Astrocyte (in vitro differentiated cells and primary cell): ENCODE measurements at regions not wholly inside any gene's neighbourhood (a gene's known extent, or its start where the extent isn't known, plus 50 kb on each side); places are given as distances from the start of the nearest gene placed in this dataset.
"Not testable (repeated sequence)": the region's sequence is repeated elsewhere in the genome, so short reads cannot be mapped to it uniquely, and the experiment has no call there.

ENCODE experiments used
- DNase-seq: peaks from one replicate; pipeline ENCODE4 v3.0.0-alpha.2; 2010; ENCODE audit warnings: low read depth
- FAIRE-seq: peaks from 2 replicates; lab custom pipeline; 2011; peaks lifted over from hg19 to GRCh38; lab: Jason Lieb, UNC
- H2AFZ ChIP-seq: 2 replicates; pipeline ENCODE4 v1.6.0; 2012; ENCODE audit warnings: low read depth, low read length, inconsistent platforms
- H3K27ac ChIP-seq: 2 replicates; pipeline ENCODE4 v1.5.1; 2011; ENCODE audit warnings: low read depth, low read length, inconsistent platforms
- H3K27me3 ChIP-seq: 2 replicates; pipeline ENCODE4 v1.6.0; 2011; ENCODE audit warnings: low read length, inconsistent platforms; ENCODE audit not compliant: insufficient read depth
- H3K36me3 ChIP-seq: 2 replicates; pipeline ENCODE4 v1.5.1; 2011; ENCODE audit warnings: low read length, inconsistent platforms; ENCODE audit not compliant: insufficient read depth
- H3K4me1 ChIP-seq: 2 replicates; pipeline ENCODE4 v1.5.1; 2011; ENCODE audit warnings: low read length, inconsistent platforms; ENCODE audit not compliant: insufficient read depth
- H3K4me2 ChIP-seq: 2 replicates; pipeline ENCODE4 v1.6.0; 2012; ENCODE audit warnings: low read length, inconsistent platforms
- H3K4me3 ChIP-seq: 2 replicates; pipeline ENCODE4 v1.5.1; 2011; ENCODE audit warnings: low read depth, mild to moderate bottlenecking, low read length, inconsistent platforms; ENCODE audit not compliant: insufficient read depth
- H3K79me2 ChIP-seq: 2 replicates; pipeline ENCODE4 v1.6.0; 2012; ENCODE audit warnings: mild to moderate bottlenecking, low read length, inconsistent platforms; ENCODE audit not compliant: insufficient read depth
- H3K9ac ChIP-seq: 2 replicates; pipeline ENCODE4 v1.6.0; 2012; ENCODE audit warnings: mild to moderate bottlenecking, low read length, inconsistent platforms
- H3K9me3 ChIP-seq: 2 replicates; pipeline ENCODE4 v1.5.1; 2012; ENCODE audit warnings: low read depth, mild to moderate bottlenecking, low read length, inconsistent platforms; ENCODE audit not compliant: insufficient read depth
- H4K20me1 ChIP-seq: 2 replicates; pipeline ENCODE4 v1.6.0; 2012; ENCODE audit warnings: low read length, inconsistent platforms; ENCODE audit not compliant: insufficient read depth
- H3K27ac Mint-ChIP-seq: one replicate; pipeline ENCODE4 v1.8.0; 2021; ENCODE audit warnings: mild to moderate bottlenecking, mixed read lengths; ENCODE audit not compliant: unreplicated experiment
- H3K27me3 Mint-ChIP-seq: one replicate; pipeline ENCODE4 v1.8.0; 2021; ENCODE audit warnings: low read depth, mixed read lengths; ENCODE audit not compliant: unreplicated experiment
- H3K36me3 Mint-ChIP-seq: one replicate; pipeline ENCODE4 v1.8.0; 2021; ENCODE audit warnings: low read depth, mixed read lengths; ENCODE audit not compliant: unreplicated experiment
- H3K4me1 Mint-ChIP-seq: one replicate; pipeline ENCODE4 v1.8.0; 2021; ENCODE audit warnings: low read depth, mixed read lengths; ENCODE audit not compliant: unreplicated experiment
- H3K4me3 Mint-ChIP-seq: one replicate; pipeline ENCODE4 v1.8.0; 2021; ENCODE audit warnings: mild to moderate bottlenecking, moderate library complexity, mixed read lengths; ENCODE audit not compliant: unreplicated experiment
- H3K9me3 Mint-ChIP-seq: one replicate; pipeline ENCODE4 v1.8.0; 2021; ENCODE audit warnings: mild to moderate bottlenecking, mixed read lengths; ENCODE audit not compliant: unreplicated experiment
- CTCF ChIP-seq: IDR thresholded peaks from 2 replicates; pipeline ENCODE4 v1.5.1; 2011; ENCODE audit warnings: low read depth, mild to moderate bottlenecking, inconsistent platforms, low read length, moderate library complexity; ENCODE audit not compliant: insufficient read depth
- EZH2 ChIP-seq: IDR thresholded peaks from 2 replicates; pipeline ENCODE4 v1.6.1; 2012; ENCODE audit warnings: mild to moderate bottlenecking, low read length, inconsistent platforms; ENCODE audit not compliant: insufficient read depth

GRCh38 chr9:74095925-74096324, 401.2 kb upstream of the RORB start:
- H3K9me3 ChIP-seq = no peaks in the 10 kb centered on the region
- Mint-ChIP-seq H3K9me3 (no peaks in the 10 kb centered on the region), H3K27ac (no peak overlapping the region), H3K4me1 (no peaks in the 10 kb centered on the region), H3K4me3 (no peak overlapping the region), H3K27me3 (no peaks in the 10 kb centered on the region), H3K36me3 (no peaks in the 10 kb centered on the region)
- H3K9ac ChIP-seq = no peak overlapping the region
- no peaks in the 10 kb centered on the region for H3K79me2 ChIP-seq
- no peaks in the 10 kb centered on the region for H3K4me1 ChIP-seq
- no peaks in the 10 kb centered on the region for H4K20me1 ChIP-seq
- no peak overlapping the region for H3K27ac ChIP-seq
- FAIRE-seq (no peak), DNase-seq (no peak)
- TF ChIP-seq CTCF (no peak), EZH2 (no peak)
- no peak overlapping the region for H3K4me2 ChIP-seq
- no peak overlapping the region for H2AFZ ChIP-seq
- no peaks in the 10 kb centered on the region for H3K27me3 ChIP-seq
- no peak overlapping the region for H3K4me3 ChIP-seq
- no peaks in the 10 kb centered on the region for H3K36me3 ChIP-seq

- no peaks in the 10 kb centered on the region for H3K36me3 ChIP-seq
- no peaks in the 10 kb centered on the region for H3K4me1 ChIP-seq
- no peak overlapping the region for H3K27ac ChIP-seq
- H3K79me2 ChIP-seq = no peaks in the 10 kb centered on the region
- H3K4me3 ChIP-seq = no peak overlapping the region
- H3K27me3 Mint-ChIP-seq = no peaks in the 10 kb centered on the region
- H3K4me1 Mint-ChIP-seq = no peaks in the 10 kb centered on the region
- no peak overlapping the region for H3K4me2 ChIP-seq
- H3K27me3 ChIP-seq = no peaks in the 10 kb centered on the region
- H2AFZ ChIP-seq = no peak overlapping the region
- FAIRE-seq (no peak), DNase-seq (no peak)
- H3K9ac ChIP-seq = no peak overlapping the region
- H3K9me3 Mint-ChIP-seq = no peaks in the 10 kb centered on the region
- no peaks in the 10 kb centered on the region for H3K36me3 Mint-ChIP-seq
- no peaks in the 10 kb centered on the region for H4K20me1 ChIP-seq
- TF ChIP-seq CTCF (no peak), EZH2 (no peak)
- H3K4me3 Mint-ChIP-seq = no peak overlapping the region
- H3K9me3 ChIP-seq = no peaks in the 10 kb centered on the region
- H3K27ac Mint-ChIP-seq = no peak overlapping the region
Observed at GRCh38 chr9:74096420-74096819, 400.7 kb upstream of the RORB start.

- H3K9me3 ChIP-seq = no peaks in the 10 kb centered on the region
- H3K4me3 ChIP-seq = no peak overlapping the region
- H3K36me3 Mint-ChIP-seq = no peaks in the 10 kb centered on the region
- TF ChIP-seq EZH2 = no peak
- TF ChIP-seq CTCF = no peak
- no peaks in the 10 kb centered on the region for H3K27me3 Mint-ChIP-seq
- no peaks in the 10 kb centered on the region for H3K4me1 Mint-ChIP-seq
- H3K9me3 Mint-ChIP-seq = no peaks in the 10 kb centered on the region
- H3K79me2 ChIP-seq = no peaks in the 10 kb centered on the region
- FAIRE-seq (no peak), DNase-seq (no peak)
- no peak overlapping the region for H3K9ac ChIP-seq
- no peaks in the 10 kb centered on the region for H3K4me1 ChIP-seq
- H3K4me3 Mint-ChIP-seq = no peak overlapping the region
- no peak overlapping the region for H3K27ac Mint-ChIP-seq
- H3K27me3 ChIP-seq = no peaks in the 10 kb centered on the region
- no peaks in the 10 kb centered on the region for H3K36me3 ChIP-seq
- no peak overlapping the region for H2AFZ ChIP-seq
- no peak overlapping the region for H3K4me2 ChIP-seq
- H4K20me1 ChIP-seq = no peaks in the 10 kb centered on the region
- H3K27ac ChIP-seq = no peak overlapping the region
Observed at GRCh38 chr9:74100042-74100441, 397.1 kb upstream of the RORB start.

- not testable (repeated sequence) for H3K4me3 Mint-ChIP-seq, H2AFZ ChIP-seq, H3K4me3 ChIP-seq, DNase-seq, H3K27ac Mint-ChIP-seq, H4K20me1 ChIP-seq, H3K27ac ChIP-seq, FAIRE-seq, H3K27me3 ChIP-seq, H3K36me3 Mint-ChIP-seq, H3K4me1 ChIP-seq, H3K9me3 ChIP-seq, H3K27me3 Mint-ChIP-seq, H3K36me3 ChIP-seq, H3K4me2 ChIP-seq, H3K9ac ChIP-seq, H3K4me1 Mint-ChIP-seq, H3K79me2 ChIP-seq, H3K9me3 Mint-ChIP-seq
Observed at GRCh38 chr9:74102148-74102547, 395.0 kb upstream of the RORB start.
